AG09309 (cell line): ENCODE measurements at regions not wholly inside any gene's neighbourhood (a gene's known extent, or its start where the extent isn't known, plus 50 kb on each side); places are given as distances from the start of the nearest gene placed in this dataset.

Experiments
- DNase-seq: peaks from one replicate; pipeline ENCODE4 v3.0.0-alpha.2; 2010; ENCODE audit warnings: low read depth
- H3K4me3 ChIP-seq: 2 replicates; pipeline ENCODE4 v1.5.1; 2011; ENCODE audit warnings: mild to moderate bottlenecking, low read depth, low read length, moderate library complexity; ENCODE audit not compliant: control insufficient read depth
- TF ChIP-seq, protein P1 (sequence below): IDR thresholded peaks from 2 replicates; pipeline ENCODE4 v1.5.1; 2011; ENCODE audit warnings: mild to moderate bottlenecking, low read depth, low read length, inconsistent platforms; ENCODE audit not compliant: insufficient read depth, control insufficient read depth; ENCODE audit errors: missing control alignments

GRCh38 chr11:35066030-35066429 is 72.9 kb upstream of the CD44 start:
- no peak overlapping the region for H3K4me3 ChIP-seq
- no peak for DNase-seq
- TF ChIP-seq, protein P1, sequence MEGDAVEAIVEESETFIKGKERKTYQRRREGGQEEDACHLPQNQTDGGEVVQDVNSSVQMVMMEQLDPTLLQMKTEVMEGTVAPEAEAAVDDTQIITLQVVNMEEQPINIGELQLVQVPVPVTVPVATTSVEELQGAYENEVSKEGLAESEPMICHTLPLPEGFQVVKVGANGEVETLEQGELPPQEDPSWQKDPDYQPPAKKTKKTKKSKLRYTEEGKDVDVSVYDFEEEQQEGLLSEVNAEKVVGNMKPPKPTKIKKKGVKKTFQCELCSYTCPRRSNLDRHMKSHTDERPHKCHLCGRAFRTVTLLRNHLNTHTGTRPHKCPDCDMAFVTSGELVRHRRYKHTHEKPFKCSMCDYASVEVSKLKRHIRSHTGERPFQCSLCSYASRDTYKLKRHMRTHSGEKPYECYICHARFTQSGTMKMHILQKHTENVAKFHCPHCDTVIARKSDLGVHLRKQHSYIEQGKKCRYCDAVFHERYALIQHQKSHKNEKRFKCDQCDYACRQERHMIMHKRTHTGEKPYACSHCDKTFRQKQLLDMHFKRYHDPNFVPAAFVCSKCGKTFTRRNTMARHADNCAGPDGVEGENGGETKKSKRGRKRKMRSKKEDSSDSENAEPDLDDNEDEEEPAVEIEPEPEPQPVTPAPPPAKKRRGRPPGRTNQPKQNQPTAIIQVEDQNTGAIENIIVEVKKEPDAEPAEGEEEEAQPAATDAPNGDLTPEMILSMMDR, result no peak

- TF ChIP-seq, protein P1, result no peak
- DNase-seq, result no peak
- H3K4me3 ChIP-seq, result no peak overlapping the region
Observed at GRCh38 chr11:35066783-35067423, 72.1 kb upstream of the CD44 start.

DNA sequence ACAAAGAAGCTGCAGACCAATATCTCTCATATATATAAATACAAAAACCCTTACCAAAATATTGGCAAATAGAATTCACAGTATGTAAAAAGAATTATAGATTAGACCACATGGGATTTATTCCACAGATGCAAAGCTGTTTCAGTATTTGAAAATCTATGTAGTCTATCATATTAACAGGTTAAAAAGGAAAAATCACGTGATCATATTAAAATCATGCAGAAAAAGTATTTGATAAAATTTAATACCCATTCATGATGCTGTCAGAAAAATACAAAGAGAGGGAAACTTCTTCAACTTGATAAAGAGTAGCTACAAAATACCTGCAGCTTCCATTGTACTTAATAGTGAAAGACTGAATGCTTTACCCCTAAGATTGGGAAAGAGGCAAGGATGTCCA is 67.2 kb upstream of the CD44 start:
- H3K4me3 ChIP-seq, result no peak overlapping the region
- DNase-seq, result no peak
- TF ChIP-seq, protein P1, result no peak

DNA sequence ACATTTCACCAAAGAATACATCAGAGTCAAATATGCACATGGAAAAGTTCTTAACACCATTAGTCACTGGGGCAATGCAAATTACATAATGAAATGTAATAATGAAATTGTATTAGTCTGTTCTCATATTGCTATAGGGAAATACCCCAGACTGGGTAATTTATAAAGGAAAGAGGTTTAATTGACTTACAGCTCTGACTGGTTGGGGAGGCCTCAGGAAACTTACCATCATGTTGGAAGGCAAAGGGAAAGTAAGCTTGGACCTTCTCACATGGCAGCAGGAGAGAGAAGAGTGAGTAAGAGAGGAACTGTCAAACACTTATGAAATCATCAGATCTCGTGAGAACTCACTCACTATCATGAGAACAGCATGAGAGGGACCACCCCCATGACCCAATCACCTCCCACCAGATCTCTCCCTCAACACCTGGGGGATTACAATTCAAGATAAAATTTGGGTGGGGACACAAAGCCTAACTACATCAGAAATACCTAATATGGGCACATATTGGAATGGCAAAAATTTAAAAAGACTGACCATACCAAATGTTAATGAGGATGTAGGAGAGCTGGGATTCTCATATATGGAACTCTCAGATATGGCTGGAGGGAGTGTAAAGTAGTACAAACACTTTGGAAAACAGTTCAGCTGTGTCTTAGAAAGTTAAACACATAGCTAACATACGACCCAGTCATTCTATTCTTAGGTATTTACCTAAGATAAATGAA is 65.1 kb upstream of the CD44 start:
- no peak overlapping the region for H3K4me3 ChIP-seq
- TF ChIP-seq, protein P1, result no peak
- no peak for DNase-seq

GRCh38 chr11:35076201-35077100 is 62.5 kb upstream of the CD44 start:
- TF ChIP-seq, protein P1, result no peak
- no peak for DNase-seq
- no peak overlapping the region for H3K4me3 ChIP-seq

DNA sequence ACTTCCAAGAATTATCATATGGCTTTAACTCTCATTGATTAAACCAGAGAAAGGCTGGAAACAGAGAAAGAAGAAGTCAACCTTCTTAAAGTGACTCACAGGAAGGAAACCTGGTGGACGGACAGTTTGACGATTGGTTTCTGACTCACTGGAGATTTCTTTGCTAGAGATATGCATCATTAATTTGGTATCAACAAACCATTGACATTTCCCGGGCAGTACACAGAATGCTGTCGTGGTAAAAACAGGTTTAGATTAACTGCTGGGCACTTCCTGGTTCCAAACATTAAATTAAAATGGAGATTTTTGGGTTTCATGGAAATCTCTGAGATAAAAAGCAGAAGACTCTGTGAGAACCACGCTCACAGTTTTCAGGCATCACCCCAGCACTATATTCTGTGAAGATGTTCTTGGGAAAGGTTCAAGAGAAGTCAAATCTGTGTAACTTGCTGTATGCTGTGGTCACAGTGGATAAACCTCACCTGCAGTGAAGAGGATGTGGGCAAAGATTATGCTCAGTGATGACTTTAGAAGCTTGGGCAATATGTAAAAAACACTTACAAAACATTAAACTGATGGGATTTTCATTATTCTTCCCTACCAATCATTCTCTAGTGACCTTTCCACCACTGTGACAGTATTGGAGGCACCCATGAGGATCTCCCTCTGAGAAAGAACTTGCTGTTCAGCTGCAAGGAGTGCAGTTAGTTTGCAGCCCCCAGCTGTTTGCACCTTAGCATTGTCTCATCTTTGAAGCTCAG is 61.1 kb upstream of the CD44 start:
- peak; percentile 46 for DNase-seq
- TF ChIP-seq, protein P1, result no peak
- H3K4me3 ChIP-seq, result no peak overlapping the region
